COR-L47 (cell line): ENCODE measurements at regions not wholly inside any gene's neighbourhood (a gene's known extent, or its start where the extent isn't known, plus 50 kb on each side); places are given as distances from the start of the nearest gene placed in this dataset.

Experiments used
- DNase-seq: peaks from one replicate; lab custom pipeline; 2025; lab: John Stamatoyannopoulos, UW

DNA sequence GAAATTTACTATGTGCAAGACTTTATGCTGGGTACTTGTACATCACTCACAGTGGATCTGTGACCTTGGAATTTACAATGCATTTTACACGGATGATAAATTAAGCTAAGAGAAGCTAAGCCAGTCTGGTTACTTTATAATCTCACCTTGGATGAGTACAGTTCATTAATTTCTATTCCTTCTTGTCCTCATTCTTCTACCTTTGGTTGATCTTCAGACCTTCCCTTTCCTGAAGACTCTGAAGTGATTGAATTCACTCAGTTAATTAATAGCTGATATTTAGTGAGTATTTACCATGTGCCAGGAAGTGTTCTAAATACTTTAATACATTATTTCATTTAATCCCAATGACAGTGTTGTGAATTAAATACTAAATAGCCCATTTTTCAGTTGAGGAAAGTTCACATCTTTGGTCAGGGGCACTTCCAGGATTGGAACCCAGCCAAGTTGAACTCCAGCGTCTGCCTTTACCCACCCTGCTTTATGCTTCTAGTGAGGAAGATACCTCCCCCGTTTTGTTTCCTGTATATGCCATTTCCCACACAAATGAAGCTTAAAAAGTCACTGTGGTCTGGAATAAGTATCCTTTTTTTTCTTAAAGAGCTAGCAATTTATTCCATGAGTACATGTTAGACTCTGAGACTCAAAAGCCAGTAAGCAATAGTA is 146.6 kb downstream of the TLR5 start:
- no peak for DNase-seq

DNA sequence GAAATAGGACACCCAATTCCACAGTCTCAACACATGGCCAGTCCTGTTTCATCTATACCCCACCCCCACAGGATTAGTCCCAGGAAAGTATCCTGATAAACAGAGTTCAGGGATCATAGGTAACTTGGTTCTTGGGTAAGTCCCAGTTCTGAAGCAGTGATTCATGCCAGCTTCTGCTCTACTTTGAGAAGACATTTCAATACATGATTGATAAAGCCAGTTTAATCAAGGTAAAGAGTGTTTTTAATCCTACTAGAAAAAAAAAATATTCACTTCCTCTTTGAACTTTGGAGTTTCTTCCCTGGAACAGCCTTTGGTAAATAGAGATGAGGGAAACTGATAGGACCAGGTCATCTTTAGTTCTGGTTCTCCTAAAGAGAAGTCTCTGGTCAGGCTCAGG is 142.4 kb downstream of the TLR5 start:
- DNase-seq: no peak

DNA sequence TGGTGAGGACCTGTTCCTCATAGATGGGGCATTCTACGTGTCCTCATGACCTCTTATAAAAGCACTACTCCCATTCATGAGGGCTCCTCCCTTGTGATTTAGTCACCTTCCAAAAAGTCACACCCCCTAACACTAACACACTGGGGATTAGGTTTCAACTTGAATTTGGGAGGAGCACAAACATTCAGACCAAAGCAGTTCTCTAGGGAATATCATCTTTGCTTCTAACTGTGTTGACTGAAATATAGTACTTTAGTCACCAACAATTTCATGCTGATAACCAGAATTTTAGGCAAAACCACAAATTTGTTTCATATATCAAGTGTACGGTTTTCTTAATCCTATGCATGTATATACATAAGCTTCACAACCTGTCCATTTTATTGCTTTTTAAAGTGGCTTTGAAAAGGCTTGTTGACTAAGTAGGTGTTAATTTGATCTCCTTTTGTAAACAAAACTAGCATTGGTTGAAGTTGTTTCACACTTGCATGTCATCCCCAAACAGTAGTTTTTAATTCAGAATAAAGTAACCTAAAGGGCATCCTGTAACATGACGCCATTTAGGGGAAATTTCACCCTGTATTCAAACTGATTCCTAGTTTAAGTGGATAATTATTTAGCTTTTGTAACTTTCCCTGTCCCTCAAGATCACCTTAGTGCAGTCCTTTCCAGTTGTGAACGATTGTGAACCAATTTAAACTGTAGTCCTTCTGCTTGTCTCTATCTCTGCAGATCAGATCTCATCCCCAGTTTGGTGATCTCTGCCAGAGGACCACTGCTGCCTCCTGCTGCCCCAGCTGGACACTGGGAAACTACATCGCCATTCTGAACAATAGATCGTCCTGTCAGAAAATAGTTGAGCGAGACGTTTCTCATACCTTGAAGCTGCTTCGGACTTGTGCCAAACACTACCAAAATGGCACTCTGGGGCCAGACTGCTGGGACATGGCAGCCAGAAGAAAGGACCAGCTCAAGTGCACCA is 141.1 kb downstream of the TLR5 start:
- no peak for DNase-seq

DNA sequence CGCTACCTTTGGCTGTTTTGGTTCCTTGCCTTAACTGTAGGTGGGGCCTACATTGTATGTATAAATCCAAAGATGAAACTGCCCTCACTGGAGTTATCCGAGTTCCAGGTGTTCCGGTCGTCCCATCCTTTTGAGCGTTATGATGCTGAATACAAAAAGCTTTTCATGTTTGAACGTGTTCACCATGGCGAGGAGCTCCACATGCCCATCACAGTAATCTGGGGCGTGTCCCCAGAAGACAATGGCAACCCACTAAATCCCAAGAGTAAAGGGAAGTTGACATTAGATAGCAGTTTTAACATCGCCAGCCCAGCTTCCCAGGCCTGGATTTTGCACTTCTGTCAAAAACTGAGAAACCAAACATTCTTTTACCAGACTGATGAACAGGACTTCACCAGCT is 139.5 kb downstream of the TLR5 start:
- no peak for DNase-seq

DNA sequence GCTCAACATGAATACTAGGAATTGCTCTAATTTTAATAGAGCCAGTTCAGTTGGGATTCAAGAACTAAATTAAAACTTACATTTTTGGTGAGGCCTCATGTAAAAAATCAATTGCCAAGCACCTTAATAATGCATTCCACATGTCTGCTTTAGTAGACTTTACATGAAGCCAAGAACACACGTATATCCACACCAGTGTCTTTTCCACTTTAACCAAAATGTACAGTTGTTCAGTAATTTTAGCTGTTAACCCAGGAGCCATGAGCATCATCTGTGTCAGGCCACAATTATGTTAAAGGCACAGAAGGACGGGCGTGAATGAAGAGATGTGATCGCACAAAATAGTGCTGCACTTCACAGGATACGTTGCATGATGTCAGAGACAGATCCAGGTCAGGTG is 136.7 kb downstream of the TLR5 start:
- no peak for DNase-seq

DNA sequence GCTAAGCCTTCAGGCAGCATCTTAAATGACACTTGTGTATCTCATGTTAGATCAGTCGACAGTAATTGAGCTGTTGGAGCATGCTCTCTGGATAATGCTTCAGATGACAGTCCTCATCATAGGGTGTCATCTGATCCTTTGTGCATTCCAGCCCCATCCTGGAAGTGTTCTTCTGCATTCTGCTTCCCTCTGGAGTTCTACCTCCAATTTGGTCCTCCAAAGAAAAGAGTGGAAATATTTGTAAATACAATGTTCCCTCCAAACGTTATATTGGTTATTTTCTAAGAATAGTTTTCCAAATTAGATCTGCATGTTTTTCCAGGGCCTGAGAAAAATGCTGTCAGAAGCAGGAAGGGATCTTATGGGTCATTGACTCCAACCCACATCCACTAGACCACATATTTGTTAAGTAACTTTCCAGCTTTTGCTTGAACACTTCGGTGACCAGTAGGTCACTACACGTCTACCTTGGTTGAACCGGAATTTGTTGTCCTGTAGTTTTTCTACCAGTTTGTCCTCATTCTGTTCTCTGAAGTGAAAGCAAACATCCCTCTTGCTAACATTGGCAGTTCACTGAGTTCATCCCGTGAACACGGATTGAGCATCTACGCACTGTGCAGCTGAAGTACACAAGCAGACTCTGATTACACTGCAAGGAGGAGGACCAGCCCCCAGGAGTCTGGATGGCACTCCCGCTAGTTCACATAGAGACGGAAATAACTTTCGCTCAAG is 136.0 kb downstream of the TLR5 start:
- DNase-seq: no peak

DNA sequence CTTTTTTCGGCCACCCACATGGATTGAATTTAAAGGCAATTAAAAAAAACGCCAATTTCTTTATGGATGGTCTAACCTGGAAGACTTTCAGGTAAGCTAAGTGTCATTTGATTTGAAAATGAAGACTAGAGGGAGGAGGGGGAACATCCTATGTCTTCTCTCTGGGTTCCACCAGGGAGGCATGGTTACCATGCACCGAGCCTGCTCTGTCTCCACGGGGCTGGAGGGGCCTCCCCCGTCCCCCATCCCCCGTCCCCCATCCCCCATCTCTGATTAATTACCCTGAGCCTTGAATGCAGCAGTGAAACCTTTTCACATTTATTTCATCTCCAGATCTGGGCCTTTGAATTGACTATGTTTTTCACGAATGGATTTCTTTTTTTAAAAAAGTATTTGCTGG is 135.1 kb downstream of the TLR5 start:
- DNase-seq: no peak

DNA sequence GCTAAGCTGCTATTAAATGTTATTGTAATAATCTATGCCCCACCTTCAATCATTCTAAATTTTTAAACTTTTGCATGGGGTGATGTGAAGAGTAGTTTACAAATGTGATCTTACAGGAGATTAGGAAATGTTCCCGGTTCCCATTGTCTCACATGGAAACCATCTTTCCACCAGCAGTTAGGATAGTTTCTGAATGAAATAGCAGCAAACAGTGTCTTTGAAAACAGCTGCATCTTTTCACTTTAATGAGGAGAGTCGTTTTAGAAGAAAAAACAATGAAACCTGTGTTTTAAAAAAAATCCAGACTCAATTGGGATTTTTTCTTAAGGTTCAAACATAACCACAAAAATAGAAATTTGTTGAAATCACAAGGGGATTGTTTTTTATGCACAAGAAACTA is 134.2 kb downstream of the TLR5 start:
- DNase-seq: no peak

DNA sequence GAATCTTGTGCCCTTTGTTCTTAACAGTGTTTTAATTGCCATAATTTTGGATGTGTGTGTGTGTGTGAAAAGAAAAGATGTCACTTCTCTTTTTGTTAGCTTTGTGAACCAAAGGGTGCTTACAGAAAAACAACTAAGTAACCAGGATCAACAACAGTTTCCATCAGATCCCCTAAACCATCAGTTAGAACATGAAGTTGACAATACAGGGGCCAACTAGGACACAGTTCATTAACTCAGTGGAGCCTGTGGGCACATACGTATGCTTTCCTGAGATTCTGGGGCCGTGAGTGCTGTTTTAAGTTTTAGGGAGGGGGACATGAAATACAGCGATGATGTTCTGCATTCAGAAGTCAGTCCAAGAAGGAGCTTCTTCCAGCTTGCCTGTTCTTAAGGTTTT is 133.6 kb downstream of the TLR5 start:
- DNase-seq: no peak

DNA sequence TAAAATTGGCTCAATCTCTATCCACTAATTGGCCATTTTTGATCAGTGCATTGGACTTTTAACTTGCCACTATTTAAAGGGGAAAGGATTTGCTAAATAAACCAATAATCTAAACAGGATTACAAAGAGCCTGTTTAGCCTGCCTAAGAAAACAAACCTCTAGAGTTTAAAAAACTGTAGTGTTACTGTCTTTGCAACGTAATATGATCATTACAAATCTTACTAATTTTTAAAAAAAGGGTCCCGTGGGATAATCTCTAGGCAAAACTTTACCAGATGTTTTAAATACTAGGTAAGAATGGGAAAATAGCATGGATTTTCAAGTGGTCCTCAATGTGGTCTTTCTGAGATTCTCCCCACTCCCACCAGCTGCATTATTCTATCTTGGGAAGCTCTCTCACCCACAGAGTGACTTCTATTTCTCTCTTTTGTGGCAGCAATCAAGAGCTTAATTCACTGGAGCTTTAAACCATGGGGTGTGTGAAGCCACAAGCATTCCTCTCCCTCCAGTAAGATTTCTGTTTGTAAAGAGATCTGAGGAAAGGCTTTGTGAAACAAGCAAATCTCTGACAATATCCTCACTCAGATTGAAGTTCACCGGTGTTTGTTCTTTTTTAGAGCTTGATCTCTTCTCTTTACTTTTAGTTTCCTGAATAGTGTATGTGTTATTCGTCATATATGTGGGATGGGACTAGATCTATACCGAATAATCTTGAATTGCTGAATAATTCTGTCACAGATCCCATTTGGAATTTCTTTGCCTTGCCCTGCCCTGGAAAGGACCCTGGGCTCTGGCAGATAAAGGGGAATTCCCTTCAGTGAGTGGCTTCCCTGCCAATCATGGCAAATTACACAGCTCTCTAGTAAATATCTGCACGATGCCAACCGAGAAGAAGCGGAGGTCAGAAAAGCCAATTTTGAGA is 132.2 kb downstream of the TLR5 start:
- no peak for DNase-seq

DNA sequence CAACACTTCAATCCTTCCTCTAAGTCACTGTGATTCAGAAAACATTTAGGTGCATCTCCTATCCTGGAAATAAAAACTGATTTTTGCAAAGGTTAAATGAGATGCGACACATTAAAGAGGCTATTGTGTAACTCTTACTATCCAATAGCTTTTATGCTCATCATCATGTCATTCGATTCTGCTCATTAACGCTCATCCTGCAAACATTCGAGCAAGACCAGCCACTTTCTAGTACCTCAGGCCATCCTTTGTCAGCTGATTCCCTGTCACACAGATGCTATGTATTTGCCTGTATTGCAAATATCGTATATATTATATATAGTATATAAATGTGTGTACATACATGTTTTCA is 131.6 kb downstream of the TLR5 start:
- no peak for DNase-seq

DNA sequence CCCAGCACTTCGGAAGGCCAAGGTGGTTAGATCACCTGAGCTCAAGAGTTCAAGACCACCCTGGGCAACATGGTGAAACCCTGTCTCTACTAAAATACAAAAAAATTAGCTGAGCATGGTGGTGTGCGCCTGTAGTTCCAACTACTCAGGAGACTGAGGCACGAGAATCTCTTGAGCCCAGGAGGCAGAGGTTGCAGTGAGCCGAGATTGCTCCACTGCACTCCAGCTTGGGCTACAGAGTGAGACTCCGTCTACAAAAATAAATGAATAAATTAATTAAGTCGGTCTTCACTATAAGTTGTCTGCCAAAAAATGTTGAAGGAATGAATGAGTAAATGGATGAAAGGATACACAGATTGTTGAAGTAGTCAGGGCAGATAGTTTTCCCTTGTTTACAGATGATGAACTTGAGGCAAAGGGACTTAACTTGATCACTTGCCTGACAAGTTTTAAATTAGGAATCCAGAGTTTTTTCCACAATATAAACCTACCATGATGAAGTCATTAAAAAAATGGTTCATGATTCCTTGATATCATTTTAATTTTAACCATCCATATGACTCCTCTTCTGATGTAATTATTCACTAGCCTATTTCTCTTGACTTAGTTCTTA is 130.8 kb downstream of the TLR5 start:
- no peak for DNase-seq

DNA sequence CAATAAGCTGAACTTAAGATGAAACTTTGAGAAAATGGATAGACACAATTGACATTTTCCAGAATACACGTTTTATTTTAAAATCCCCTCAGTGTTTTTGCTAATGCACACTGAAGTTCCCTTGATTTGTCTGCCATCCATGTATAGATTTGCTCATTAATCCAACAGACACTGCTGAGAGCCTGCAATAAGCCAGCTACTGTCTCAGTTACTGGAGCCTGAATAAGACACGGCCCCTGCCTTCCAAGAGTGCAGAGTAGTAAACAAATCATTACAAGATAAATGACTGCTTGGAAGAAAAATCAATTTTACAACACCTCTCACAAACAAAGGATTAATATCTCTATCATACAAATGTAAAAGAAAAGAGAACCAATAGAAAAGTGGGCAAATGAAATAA is 130.1 kb downstream of the TLR5 start:
- no peak for DNase-seq

DNA sequence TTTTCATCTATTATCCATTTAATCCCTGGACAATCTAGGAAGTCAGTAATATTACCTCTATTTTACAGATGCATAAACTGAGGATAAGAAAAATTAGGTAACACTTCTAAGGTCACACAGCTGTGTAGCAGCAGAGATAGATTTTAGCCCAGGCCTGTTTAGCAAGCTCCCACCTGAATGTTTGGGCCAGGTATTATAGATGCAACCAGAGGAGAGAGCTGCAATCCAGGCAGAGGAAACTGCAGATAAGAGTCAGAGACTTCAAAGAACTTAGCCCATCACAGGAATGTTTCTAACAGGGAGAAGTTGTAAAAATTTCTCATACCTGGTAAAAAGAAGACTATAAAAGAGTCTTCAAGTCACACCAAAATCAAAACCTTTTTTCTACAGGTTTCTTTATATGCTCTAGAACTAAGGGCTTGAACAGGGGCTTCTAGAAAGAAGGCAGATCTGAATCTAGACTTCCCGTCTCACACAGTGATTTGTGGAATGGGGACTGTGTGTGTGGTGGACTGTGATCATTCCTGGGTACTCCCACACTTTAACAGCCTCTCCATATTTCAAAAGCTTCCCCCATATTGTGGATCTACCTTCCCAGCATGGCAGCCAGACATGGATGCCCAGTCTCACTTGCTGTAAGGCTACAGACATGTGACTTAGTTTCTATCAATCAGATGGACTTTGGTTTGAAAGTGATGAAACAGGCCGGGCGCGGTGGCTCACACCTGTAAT is 128.7 kb downstream of the TLR5 start:
- no peak for DNase-seq

DNA sequence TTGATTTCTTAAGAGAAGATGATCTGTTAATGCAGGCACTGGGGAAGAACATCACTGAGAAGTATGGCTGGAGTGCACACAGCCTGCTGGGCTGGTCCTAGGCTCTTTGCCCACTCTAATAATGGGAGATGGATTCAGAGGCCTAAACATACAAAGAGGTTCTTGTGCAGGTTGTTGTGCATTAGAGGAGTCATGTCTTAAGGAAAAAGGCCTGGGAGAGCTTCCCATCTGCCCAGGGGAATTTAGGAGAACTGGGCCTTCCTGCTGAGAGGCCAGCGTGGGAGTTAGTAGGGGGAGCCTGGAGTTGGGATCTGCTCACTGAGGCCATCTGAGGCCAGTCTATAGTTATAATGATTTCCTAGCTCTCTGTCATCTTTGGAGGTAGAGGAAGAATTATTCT is 126.7 kb downstream of the TLR5 start:
- DNase-seq: no peak

DNA sequence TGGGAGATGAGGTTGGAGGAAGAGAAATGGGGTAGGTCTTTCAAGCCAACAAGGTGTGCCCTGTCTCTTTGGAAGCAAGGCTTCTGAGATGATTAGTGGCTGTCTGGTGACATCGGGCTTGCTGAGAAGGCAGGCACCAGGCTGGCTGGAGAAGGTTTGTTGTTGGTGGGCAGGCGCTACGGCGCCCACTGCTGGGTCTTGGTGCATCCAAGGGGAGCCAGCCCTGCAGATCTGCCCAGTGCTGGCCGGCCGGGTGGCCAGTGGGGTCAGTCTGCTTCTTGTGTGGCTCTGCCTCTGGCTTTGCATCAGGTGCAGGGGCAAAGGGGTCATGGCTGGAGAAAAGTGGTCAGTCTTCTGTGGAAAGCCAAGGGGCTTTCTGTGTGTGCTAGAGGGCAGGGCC is 126.2 kb downstream of the TLR5 start:
- DNase-seq: no peak

DNA sequence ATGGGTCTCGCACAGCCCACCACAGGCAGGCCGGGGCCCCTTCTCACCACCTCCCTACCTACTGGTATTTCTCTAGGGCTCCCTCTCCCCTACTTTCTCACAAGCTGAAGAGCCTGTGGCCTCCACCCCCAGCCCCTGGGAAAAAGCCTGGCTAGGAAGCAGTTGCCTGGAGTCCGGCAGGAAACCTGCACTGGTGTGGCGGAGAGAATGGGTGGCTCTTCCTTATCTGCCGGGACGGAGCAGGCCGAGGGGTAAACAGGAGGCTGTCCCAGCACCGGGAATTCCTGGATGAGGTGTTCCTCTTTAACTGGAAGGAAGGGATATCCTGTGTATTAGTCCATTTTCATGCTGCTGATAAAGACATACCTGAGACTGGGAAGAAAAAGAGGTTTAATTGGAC is 125.8 kb downstream of the TLR5 start:
- DNase-seq: no peak

DNA sequence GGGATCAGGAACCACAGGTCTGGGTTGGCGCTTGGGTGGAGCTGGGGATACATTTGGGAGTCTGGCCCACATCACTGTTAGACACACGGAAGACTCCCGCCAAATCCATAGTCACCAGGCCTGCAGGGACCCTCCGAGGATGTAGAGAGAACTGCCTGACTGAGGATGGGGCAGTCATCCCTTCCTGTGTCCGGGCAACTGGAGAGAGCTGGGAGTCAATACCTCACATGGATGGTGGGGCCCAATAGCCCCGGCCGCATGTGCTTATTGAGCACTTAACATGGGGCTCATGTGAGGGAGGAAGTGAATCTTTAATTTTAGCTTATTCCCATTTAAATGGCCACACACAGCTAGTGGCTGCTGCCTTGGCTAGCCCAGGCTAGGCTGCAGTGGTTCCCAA is 124.5 kb downstream of the TLR5 start:
- no peak for DNase-seq

DNA sequence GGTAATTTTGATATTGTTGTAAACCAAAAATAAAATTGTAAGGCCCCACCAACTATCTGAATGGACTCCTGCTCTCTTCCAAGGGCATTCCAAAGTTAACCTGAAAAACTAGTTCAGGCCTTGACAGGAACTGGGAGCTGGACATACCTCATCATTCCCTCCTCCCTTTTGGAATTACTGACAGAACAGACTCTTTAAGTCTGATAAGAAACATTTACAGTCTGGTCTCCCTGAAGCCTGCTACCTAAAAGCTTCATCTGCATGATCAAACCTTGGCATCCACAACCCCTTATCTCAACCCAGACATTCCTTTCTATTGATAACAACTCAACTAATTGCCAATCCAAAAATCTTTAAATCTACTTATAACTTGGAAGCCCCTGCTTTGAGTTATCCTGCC is 123.8 kb downstream of the TLR5 start:
- no peak for DNase-seq

DNA sequence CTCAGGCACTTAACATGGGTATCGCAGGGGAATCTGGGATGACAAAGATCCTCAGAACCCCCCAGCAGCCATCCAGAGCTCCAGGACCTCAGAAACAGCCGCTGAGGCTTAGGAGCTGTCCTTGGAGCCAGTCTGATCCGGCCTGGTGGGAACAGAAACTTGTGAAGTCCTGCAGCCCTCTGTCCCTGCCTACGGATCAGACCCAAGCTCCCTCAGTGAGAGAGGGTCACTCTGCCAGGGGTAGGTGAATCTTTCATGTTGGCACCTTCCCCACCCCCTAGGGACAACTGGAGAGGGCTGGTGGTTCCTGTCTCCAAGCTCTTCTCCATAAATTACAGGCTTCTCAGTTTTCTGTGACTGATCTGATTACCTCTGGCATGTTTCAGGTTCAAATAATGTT is 122.3 kb downstream of the TLR5 start:
- no peak for DNase-seq
